ENCODE measurements at regions not wholly inside any gene's neighbourhood (a gene's known extent, or its start where the extent isn't known, plus 50 kb on each side); places are given as distances from the start of the nearest gene placed in this dataset.

DNA sequence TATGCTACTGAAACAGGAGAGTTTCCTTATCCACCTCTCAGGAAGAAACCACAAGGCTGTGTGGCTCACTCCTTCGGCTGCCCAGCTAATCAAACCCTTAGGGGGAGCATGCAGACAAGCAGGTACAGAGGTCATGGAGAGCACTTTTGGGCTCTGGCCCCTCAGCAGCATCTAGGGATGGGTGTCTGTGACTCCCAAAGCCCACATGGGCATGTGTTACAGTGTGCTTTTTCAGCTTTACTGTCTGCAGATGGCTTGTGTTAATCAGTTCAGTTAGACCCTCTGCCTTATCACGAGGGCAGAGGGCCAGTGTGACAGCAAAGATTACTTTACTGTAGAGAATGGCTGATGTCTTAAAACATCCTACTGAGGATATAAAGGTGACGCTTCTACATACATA, 447.4 kb downstream of the PCDH10 start:
- Histone ChIP-seq H2BK15ac (ENCODE audit: low read length) (no peak overlapping the region), H2BK120ac (ENCODE audit: low read depth, low read length) (no peak overlapping the region), H4K91ac (ENCODE audit: low read depth, low read length, poor library complexity) (no peak overlapping the region), H3K4me1 (ENCODE audit: control insufficient read depth in 2 of 2, insufficient read depth in 1 of 2, low read depth in 1 of 2, low read length in 2 of 2) (no peaks in the 10 kb centered on the region), H3K27ac (replicated peaks; ENCODE audit: low read length) (no peak overlapping the region), H3K36me3 (replicated peaks in 1 of 2; ENCODE audit: control insufficient read depth in 2 of 2, insufficient read depth in 2 of 2, low read length in 2 of 2) (no peaks in the 10 kb centered on the region), H3K23ac (ENCODE audit: low read depth, low read length, poor library complexity) (no peak overlapping the region), H2BK12ac (ENCODE audit: low read length) (no peak overlapping the region), H2AFZ (ENCODE audit: low read length) (peak overlapping the region; percentile 38), H3K4me3 (ENCODE audit: low read length in 2 of 2) (no peak overlapping the region), H3K4ac (ENCODE audit: low read length) (no peak overlapping the region), H3K9ac (ENCODE audit: low read depth, low read length, poor library complexity) (no peak overlapping the region), H2BK5ac (ENCODE audit: low read length) (no peak overlapping the region), H3K9me3 (replicated peaks in 1 of 2; ENCODE audit: control insufficient read depth in 2 of 2, insufficient read depth in 1 of 2, low read depth in 1 of 2, low read length in 2 of 2) (no peaks in the 10 kb centered on the region), H3K14ac (ENCODE audit: low read length) (no peak overlapping the region), H3K18ac (ENCODE audit: low read length) (peak overlapping the region; percentile 64), H4K8ac (ENCODE audit: low read depth, low read length) (no peak overlapping the region), H3K27me3 (ENCODE audit: control insufficient read depth in 3 of 3, insufficient read depth in 3 of 3, low read depth in 1 of 3, low read length in 3 of 3) (no peaks in the 10 kb centered on the region), H3K4me2 (ENCODE audit: insufficient read depth, low read length, poor library complexity, severe bottlenecking) (no peak overlapping the region), H2AK5ac (ENCODE audit: low read depth, low read length) (no peak overlapping the region), H3K79me1 (ENCODE audit: low read depth, low read length) (no peaks in the 10 kb centered on the region)
- no CpG with 5 or more reads among the region's 3 CpGs for WGBS, 2 donors (ENCODE audit: extremely low coverage in 2 of 2, insufficient read length in 2 of 2, insufficient replicate concordance in 1 of 2)
- no peak for DNase-seq (ENCODE audit: low spot score)

DNA sequence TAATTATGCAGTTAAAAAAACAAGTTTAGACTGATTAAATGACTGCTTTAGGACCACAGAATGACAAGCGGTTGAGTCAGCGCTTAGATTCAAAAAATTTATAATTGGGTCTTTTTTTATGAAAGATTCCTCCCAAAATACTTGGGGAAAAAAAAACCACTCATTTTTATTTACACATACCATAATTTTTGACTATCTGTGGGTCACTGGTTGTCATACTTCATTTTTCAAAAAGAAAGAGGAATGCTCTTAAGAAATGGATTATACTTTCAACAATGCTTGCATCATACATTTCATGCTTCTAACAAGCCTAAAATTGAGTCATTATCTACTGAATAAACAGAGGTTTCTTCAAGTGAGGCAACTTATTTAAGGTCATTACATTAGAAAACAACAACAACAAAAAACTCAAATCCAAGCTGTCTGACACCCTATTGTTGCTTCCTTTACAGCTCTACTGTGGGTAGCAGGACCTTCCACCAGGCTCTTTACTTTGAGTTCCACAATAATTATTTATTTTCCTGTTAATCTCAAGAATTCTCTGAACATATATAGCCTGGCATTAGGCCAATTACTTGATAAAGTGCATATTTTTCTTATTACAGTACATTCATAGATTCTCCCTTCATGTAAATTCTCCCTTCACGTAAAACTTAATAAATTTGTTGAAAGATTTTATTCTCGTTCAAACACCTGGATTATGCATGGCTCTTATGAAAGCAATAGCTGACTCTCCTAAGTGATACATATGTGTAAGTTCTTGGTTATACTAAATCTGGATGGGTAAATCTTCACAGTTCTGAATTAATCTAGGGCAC, 445.5 kb downstream of the PCDH10 start:
- Histone ChIP-seq H3K4ac (ENCODE audit: low read length) (no peak overlapping the region), H2BK120ac (ENCODE audit: low read depth, low read length) (no peak overlapping the region), H2AK5ac (ENCODE audit: low read depth, low read length) (no peak overlapping the region), H2BK15ac (ENCODE audit: low read length) (no peak overlapping the region), H4K91ac (ENCODE audit: low read depth, low read length, poor library complexity) (no peak overlapping the region), H3K27me3 (ENCODE audit: control insufficient read depth in 3 of 3, insufficient read depth in 3 of 3, low read depth in 1 of 3, low read length in 3 of 3) (no peaks in the 10 kb centered on the region), H3K27ac (replicated peaks; ENCODE audit: low read length) (no peak overlapping the region), H3K14ac (ENCODE audit: low read length) (no peak overlapping the region), H2BK12ac (ENCODE audit: low read length) (no peak overlapping the region), H3K36me3 (replicated peaks in 1 of 2; ENCODE audit: control insufficient read depth in 2 of 2, insufficient read depth in 2 of 2, low read length in 2 of 2) (no peaks in the 10 kb centered on the region), H3K4me3 (ENCODE audit: low read length in 2 of 2) (no peak overlapping the region), H2BK5ac (ENCODE audit: low read length) (no peak overlapping the region), H3K79me1 (ENCODE audit: low read depth, low read length) (no peaks in the 10 kb centered on the region), H3K4me1 (ENCODE audit: control insufficient read depth in 2 of 2, insufficient read depth in 1 of 2, low read depth in 1 of 2, low read length in 2 of 2) (no peaks in the 10 kb centered on the region), H3K18ac (ENCODE audit: low read length) (no peak overlapping the region), H2AFZ (ENCODE audit: low read length) (no peak overlapping the region), H4K8ac (ENCODE audit: low read depth, low read length) (no peak overlapping the region), H3K9ac (ENCODE audit: low read depth, low read length, poor library complexity) (no peak overlapping the region), H3K23ac (ENCODE audit: low read depth, low read length, poor library complexity) (no peak overlapping the region), H3K4me2 (ENCODE audit: insufficient read depth, low read length, poor library complexity, severe bottlenecking) (no peak overlapping the region), H3K9me3 (replicated peaks in 1 of 2; ENCODE audit: control insufficient read depth in 2 of 2, insufficient read depth in 1 of 2, low read depth in 1 of 2, low read length in 2 of 2) (no peaks in the 10 kb centered on the region)
- no CpG with 5 or more reads among the region's 4 CpGs for WGBS, 2 donors (ENCODE audit: extremely low coverage in 2 of 2, insufficient read length in 2 of 2, insufficient replicate concordance in 1 of 2)
- no peak for DNase-seq (ENCODE audit: low spot score)

DNA sequence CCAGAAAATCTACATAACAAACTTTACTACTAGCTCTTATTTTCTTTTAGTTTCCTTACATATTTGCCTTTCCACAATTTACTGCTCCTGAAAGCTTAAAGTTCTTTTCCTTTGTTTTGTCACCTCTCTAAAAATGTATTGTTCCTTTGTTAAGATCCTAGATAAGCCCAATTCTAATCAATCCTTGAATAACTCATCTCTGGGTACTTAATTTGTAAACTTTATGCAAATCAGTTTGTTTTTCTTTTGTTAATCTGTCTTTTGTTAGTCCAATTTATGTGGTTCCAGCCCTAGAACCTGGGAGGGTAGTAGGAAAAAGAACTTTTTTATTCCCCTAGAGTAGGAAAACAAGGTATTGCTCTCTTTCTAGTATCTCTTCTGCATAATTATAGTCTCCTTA, 444.7 kb downstream of the PCDH10 start:
- Histone ChIP-seq H3K36me3 (replicated peaks in 1 of 2; ENCODE audit: control insufficient read depth in 2 of 2, insufficient read depth in 2 of 2, low read length in 2 of 2) (no peaks in the 10 kb centered on the region), H3K14ac (ENCODE audit: low read length) (no peak overlapping the region), H4K8ac (ENCODE audit: low read depth, low read length) (no peak overlapping the region), H3K9ac (ENCODE audit: low read depth, low read length, poor library complexity) (no peak overlapping the region), H3K79me1 (ENCODE audit: low read depth, low read length) (no peaks in the 10 kb centered on the region), H3K4me1 (ENCODE audit: control insufficient read depth in 2 of 2, insufficient read depth in 1 of 2, low read depth in 1 of 2, low read length in 2 of 2) (no peaks in the 10 kb centered on the region), H3K4me3 (ENCODE audit: low read length in 2 of 2) (no peak overlapping the region), H3K9me3 (replicated peaks in 1 of 2; ENCODE audit: control insufficient read depth in 2 of 2, insufficient read depth in 1 of 2, low read depth in 1 of 2, low read length in 2 of 2) (no peaks in the 10 kb centered on the region), H3K27ac (replicated peaks; ENCODE audit: low read length) (no peak overlapping the region), H2BK120ac (ENCODE audit: low read depth, low read length) (no peak overlapping the region), H2BK5ac (ENCODE audit: low read length) (no peak overlapping the region), H2AK5ac (ENCODE audit: low read depth, low read length) (no peak overlapping the region), H3K4ac (ENCODE audit: low read length) (no peak overlapping the region), H3K27me3 (ENCODE audit: control insufficient read depth in 3 of 3, insufficient read depth in 3 of 3, low read depth in 1 of 3, low read length in 3 of 3) (no peaks in the 10 kb centered on the region), H3K18ac (ENCODE audit: low read length) (no peak overlapping the region), H2BK12ac (ENCODE audit: low read length) (no peak overlapping the region), H2AFZ (ENCODE audit: low read length) (no peak overlapping the region), H2BK15ac (ENCODE audit: low read length) (no peak overlapping the region), H3K4me2 (ENCODE audit: insufficient read depth, low read length, poor library complexity, severe bottlenecking) (no peak overlapping the region), H4K91ac (ENCODE audit: low read depth, low read length, poor library complexity) (no peak overlapping the region), H3K23ac (ENCODE audit: low read depth, low read length, poor library complexity) (no peak overlapping the region)
- DNase-seq (ENCODE audit: low spot score) = no peak

DNA sequence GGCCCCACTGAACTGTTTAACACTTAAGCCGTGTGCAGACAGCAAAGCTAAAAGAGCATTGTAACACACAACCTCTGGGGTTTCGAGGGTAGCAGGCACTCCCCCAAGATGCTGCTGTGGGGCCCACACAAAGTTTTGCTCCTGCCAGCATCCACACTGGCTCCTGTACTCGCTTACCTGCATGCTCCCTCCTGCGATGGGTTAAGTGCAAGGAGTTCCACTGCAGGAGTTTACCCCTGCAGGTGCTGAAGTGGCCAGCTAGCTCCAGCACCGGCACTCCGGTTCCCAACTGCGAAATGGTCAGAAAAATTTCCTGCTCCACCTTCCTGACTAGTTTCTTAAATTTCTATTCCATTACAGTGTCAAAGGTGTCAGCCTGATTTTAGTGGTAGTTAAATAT, 443.5 kb downstream of the PCDH10 start:
- H3K4me2 ChIP-seq (ENCODE audit: insufficient read depth, low read length, poor library complexity, severe bottlenecking) = no peak overlapping the region
- no peak overlapping the region for H4K8ac ChIP-seq (ENCODE audit: low read depth, low read length)
- no peak overlapping the region for H3K4ac ChIP-seq (ENCODE audit: low read length)
- no peaks in the 10 kb centered on the region for H3K27me3 ChIP-seq (ENCODE audit: control insufficient read depth in 3 of 3, insufficient read depth in 3 of 3, low read depth in 1 of 3, low read length in 3 of 3)
- H2BK12ac ChIP-seq (ENCODE audit: low read length) = no peak overlapping the region
- H2AFZ ChIP-seq (ENCODE audit: low read length) = no peak overlapping the region
- H3K9ac ChIP-seq (ENCODE audit: low read depth, low read length, poor library complexity) = no peak overlapping the region
- no peak overlapping the region for H3K27ac ChIP-seq (replicated peaks; ENCODE audit: low read length)
- H3K23ac ChIP-seq (ENCODE audit: low read depth, low read length, poor library complexity) = peak overlapping the region; percentile 65
- no peaks in the 10 kb centered on the region for H3K79me1 ChIP-seq (ENCODE audit: low read depth, low read length)
- H3K4me3 ChIP-seq (ENCODE audit: low read length in 2 of 2) = no peak overlapping the region
- H2BK15ac ChIP-seq (ENCODE audit: low read length) = no peak overlapping the region
- no peak overlapping the region for H4K91ac ChIP-seq (ENCODE audit: low read depth, low read length, poor library complexity)
- H2BK5ac ChIP-seq (ENCODE audit: low read length) = no peak overlapping the region
- H3K36me3 ChIP-seq (replicated peaks in 1 of 2; ENCODE audit: control insufficient read depth in 2 of 2, insufficient read depth in 2 of 2, low read length in 2 of 2) = no peaks in the 10 kb centered on the region
- no peaks in the 10 kb centered on the region for H3K9me3 ChIP-seq (replicated peaks in 1 of 2; ENCODE audit: control insufficient read depth in 2 of 2, insufficient read depth in 1 of 2, low read depth in 1 of 2, low read length in 2 of 2)
- WGBS, 2 donors (ENCODE audit: extremely low coverage in 2 of 2, insufficient read length in 2 of 2, insufficient replicate concordance in 1 of 2) = no CpG with 5 or more reads among the region's 7 CpGs
- DNase-seq (ENCODE audit: low spot score) = no peak
- no peak overlapping the region for H2AK5ac ChIP-seq (ENCODE audit: low read depth, low read length)
- H3K14ac ChIP-seq (ENCODE audit: low read length) = no peak overlapping the region
- no peak overlapping the region for H2BK120ac ChIP-seq (ENCODE audit: low read depth, low read length)
- H3K4me1 ChIP-seq (ENCODE audit: control insufficient read depth in 2 of 2, insufficient read depth in 1 of 2, low read depth in 1 of 2, low read length in 2 of 2) = no peaks in the 10 kb centered on the region
- peak overlapping the region; percentile 71 for H3K18ac ChIP-seq (ENCODE audit: low read length)
